ENCODE measurements at regions not wholly inside any gene's neighbourhood (a gene's known extent, or its start where the extent isn't known, plus 50 kb on each side); places are given as distances from the start of the nearest gene placed in this dataset.

DNA sequence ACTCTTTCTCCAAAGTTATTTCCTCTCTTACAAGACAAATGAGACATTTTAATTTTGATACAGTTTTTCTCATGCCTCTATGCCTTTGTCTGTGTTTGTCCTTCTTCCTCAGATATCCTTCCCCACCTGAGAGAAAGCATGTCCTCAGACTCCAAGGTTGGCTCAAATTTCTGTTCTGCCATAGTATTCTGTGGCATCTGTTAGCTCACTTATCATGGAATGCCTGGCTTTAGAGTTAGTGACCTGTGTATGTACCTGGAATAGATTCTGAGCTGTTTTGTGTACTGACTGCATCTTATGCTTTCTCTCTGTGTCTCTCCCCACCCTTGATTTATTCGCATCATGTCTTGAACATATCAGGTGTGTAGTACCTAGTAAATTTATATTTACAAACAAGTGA lies 90.0 kb downstream of the CENPW start:
- no peaks in the 10 kb centered on the region for H3K27me3 ChIP-seq (replicated peaks; ENCODE audit: control insufficient read depth, insufficient read depth, low read length)
- no peak overlapping the region for H3K4me3 ChIP-seq (ENCODE audit: low read depth, low read length)
- H3K27me3 Mint-ChIP-seq (ENCODE audit: insufficient read depth, unreplicated experiment), result no peaks in the 10 kb centered on the region
- H3K9me3 Mint-ChIP-seq (ENCODE audit: unreplicated experiment), result no peaks in the 10 kb centered on the region
- no TSS peak for BruUV-seq (replicated peaks)
- H3K4me1 ChIP-seq, result peaks cover 6% of the 10 kb centered on the region; the same call in 1 of the 2 replicates
- H3K9me3 ChIP-seq, result no peaks in the 10 kb centered on the region
- intact Hi-C loops (cut with micrococcal nuclease; ENCODE audit: unreplicated experiment), result no loop called here
- TF ChIP-seq, protein P1, sequence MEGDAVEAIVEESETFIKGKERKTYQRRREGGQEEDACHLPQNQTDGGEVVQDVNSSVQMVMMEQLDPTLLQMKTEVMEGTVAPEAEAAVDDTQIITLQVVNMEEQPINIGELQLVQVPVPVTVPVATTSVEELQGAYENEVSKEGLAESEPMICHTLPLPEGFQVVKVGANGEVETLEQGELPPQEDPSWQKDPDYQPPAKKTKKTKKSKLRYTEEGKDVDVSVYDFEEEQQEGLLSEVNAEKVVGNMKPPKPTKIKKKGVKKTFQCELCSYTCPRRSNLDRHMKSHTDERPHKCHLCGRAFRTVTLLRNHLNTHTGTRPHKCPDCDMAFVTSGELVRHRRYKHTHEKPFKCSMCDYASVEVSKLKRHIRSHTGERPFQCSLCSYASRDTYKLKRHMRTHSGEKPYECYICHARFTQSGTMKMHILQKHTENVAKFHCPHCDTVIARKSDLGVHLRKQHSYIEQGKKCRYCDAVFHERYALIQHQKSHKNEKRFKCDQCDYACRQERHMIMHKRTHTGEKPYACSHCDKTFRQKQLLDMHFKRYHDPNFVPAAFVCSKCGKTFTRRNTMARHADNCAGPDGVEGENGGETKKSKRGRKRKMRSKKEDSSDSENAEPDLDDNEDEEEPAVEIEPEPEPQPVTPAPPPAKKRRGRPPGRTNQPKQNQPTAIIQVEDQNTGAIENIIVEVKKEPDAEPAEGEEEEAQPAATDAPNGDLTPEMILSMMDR (IDR thresholded peaks at IDR 0.05; ENCODE audit: insufficient read depth in 1 of 2, low read depth in 1 of 2, low read length in 1 of 2, severe bottlenecking in 1 of 2, unreplicated experiment in 1 of 2), result no peak
- H3K36me3 Mint-ChIP-seq (ENCODE audit: insufficient read depth, unreplicated experiment), result no peaks in the 10 kb centered on the region
- no peaks in the 10 kb centered on the region for H3K36me3 ChIP-seq (ENCODE audit: control insufficient read depth, insufficient read depth, low read length)
- no peaks in the 10 kb centered on the region for H3K4me1 Mint-ChIP-seq (ENCODE audit: low read depth, unreplicated experiment)
- no peak overlapping the region for H3K27ac Mint-ChIP-seq (ENCODE audit: unreplicated experiment)
- no peak for DNase-seq
- no peak overlapping the region for H3K4me3 Mint-ChIP-seq (ENCODE audit: unreplicated experiment)
- CTCF ChIA-PET, result no interaction called here
- POLR2A ChIA-PET, result no interaction called here

DNA sequence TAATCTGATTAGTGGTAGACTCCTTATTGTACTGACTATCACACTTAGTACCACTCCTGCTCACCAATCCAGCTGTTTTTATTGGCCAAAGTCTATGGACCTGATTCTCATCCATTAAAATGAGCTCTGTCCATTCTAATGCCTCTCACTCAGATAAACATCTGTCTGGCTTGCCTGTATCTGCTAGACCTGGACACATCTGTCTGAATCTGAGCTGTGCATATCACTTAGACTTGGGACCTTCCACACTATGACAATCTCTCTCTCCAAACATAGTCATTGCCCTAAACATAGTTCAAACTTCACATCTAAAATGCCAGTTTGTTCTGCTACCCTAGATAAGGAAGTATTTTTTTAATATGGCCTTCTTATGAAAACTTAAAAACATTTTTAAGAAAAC lies 92.6 kb downstream of the CENPW start:
- BruUV-seq (replicated peaks), result no TSS peak
- Histone ChIP-seq H3K4me3 (ENCODE audit: low read depth, low read length) (no peak overlapping the region), H3K4me1 (peaks cover 6% of the 10 kb centered on the region; the same call in 1 of the 2 replicates), H3K9me3 (no peaks in the 10 kb centered on the region), H3K36me3 (ENCODE audit: control insufficient read depth, insufficient read depth, low read length) (no peaks in the 10 kb centered on the region), H3K27me3 (replicated peaks; ENCODE audit: control insufficient read depth, insufficient read depth, low read length) (no peaks in the 10 kb centered on the region)
- TF ChIP-seq, protein P1 (IDR thresholded peaks at IDR 0.05; ENCODE audit: insufficient read depth in 1 of 2, low read depth in 1 of 2, low read length in 1 of 2, severe bottlenecking in 1 of 2, unreplicated experiment in 1 of 2), result no peak
- Mint-ChIP-seq H3K4me3 (ENCODE audit: unreplicated experiment) (no peak overlapping the region), H3K36me3 (ENCODE audit: insufficient read depth, unreplicated experiment) (no peaks in the 10 kb centered on the region), H3K27me3 (ENCODE audit: insufficient read depth, unreplicated experiment) (no peaks in the 10 kb centered on the region), H3K9me3 (ENCODE audit: unreplicated experiment) (no peaks in the 10 kb centered on the region), H3K27ac (ENCODE audit: unreplicated experiment) (no peak overlapping the region), H3K4me1 (ENCODE audit: low read depth, unreplicated experiment) (no peaks in the 10 kb centered on the region)
- DNase-seq, result no peak
- intact Hi-C loops (cut with micrococcal nuclease; ENCODE audit: unreplicated experiment), result no loop called here
- ChIA-PET CTCF (no interaction called here), POLR2A (no interaction called here)

DNA sequence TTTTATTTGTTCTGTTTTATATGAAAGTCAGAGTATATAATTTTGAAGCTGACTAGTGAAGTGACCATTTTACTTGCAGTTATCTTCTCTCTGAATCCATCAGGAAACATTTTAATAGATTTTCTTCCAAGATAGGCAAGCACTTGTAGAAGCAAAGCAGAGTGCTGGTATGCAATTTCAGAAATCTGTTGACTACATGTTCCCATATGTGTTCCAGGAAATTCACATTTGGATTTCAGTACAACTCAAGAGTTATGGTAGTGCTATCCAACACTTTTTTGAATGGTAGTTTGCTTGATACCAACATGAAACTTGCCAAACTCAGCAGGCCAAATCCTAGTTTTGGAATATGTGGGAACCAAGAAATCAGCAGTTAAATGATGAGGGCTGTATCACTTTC lies 94.0 kb downstream of the CENPW start:
- ChIA-PET POLR2A (no interaction called here), CTCF (no interaction called here)
- no peaks in the 10 kb centered on the region for H3K9me3 ChIP-seq
- Mint-ChIP-seq H3K9me3 (ENCODE audit: unreplicated experiment) (no peaks in the 10 kb centered on the region), H3K4me3 (ENCODE audit: unreplicated experiment) (no peak overlapping the region), H3K27ac (ENCODE audit: unreplicated experiment) (no peak overlapping the region), H3K36me3 (ENCODE audit: insufficient read depth, unreplicated experiment) (no peaks in the 10 kb centered on the region), H3K27me3 (ENCODE audit: insufficient read depth, unreplicated experiment) (no peaks in the 10 kb centered on the region), H3K4me1 (ENCODE audit: low read depth, unreplicated experiment) (no peaks in the 10 kb centered on the region)
- no TSS peak for BruUV-seq (replicated peaks)
- TF ChIP-seq, protein P1 (IDR thresholded peaks at IDR 0.05; ENCODE audit: insufficient read depth in 1 of 2, low read depth in 1 of 2, low read length in 1 of 2, severe bottlenecking in 1 of 2, unreplicated experiment in 1 of 2), result no peak
- H3K36me3 ChIP-seq (ENCODE audit: control insufficient read depth, insufficient read depth, low read length), result no peaks in the 10 kb centered on the region
- no peaks in the 10 kb centered on the region for H3K4me1 ChIP-seq
- DNase-seq, result no peak
- H3K4me3 ChIP-seq (ENCODE audit: low read depth, low read length), result no peak overlapping the region
- no peaks in the 10 kb centered on the region for H3K27me3 ChIP-seq (replicated peaks; ENCODE audit: control insufficient read depth, insufficient read depth, low read length)
- intact Hi-C loops (cut with micrococcal nuclease; ENCODE audit: unreplicated experiment), result no loop called here

Measured in Caco-2 (cell line).